Vagina (tissue), 2 donors: ENCODE measurements at regions not wholly inside any gene's neighbourhood (a gene's known extent, or its start where the extent isn't known, plus 50 kb on each side); places are given as distances from the start of the nearest gene placed in this dataset.

Source experiments
- DNase-seq, 2 donors: peaks; one replicate each; pipeline ENCODE4 v3.0.0-alpha.2; 2017; ENCODE audit errors: extremely low spot score in 2 of 2
- H3K27ac ChIP-seq: fragments of 200-600 bp; sonication (generic); one replicate; pipeline ENCODE4 v1.5.1; 2019
- H3K27me3 ChIP-seq: fragments of 200-600 bp; sonication (generic); one replicate; pipeline ENCODE4 v1.5.1; 2019
- H3K36me3 ChIP-seq, 2 donors: fragments of 200-600 bp; sonication (generic); one replicate each; pipeline ENCODE4 v1.5.1; 2017 to 2019
- H3K4me1 ChIP-seq: fragments of 200-600 bp; sonication (generic); one replicate; pipeline ENCODE4 v1.5.1; 2019
- H3K4me3 ChIP-seq, 2 donors: fragments of 200-600 bp; sonication (generic); 1 replicate in 1 of 2; 2 replicates in 1 of 2; pipeline ENCODE4 v1.5.1; 2016 to 2019
- H3K9me3 ChIP-seq: fragments of 200-600 bp; sonication (generic); one replicate; pipeline ENCODE4 v1.5.1; 2019
- CTCF ChIP-seq, 3 experiments: fragments of 450-650 bp in 2 of 3; fragments of 200-600 bp in 1 of 3; sonication (generic) in 1 of 3; IDR thresholded peaks; one replicate each; pipeline ENCODE4 v1.5.1; 2017 to 2019; ENCODE audit warnings: antibody characterized with exemption in 3 of 3, mild to moderate bottlenecking in 2 of 3, moderate library complexity in 2 of 3
- POLR2A ChIP-seq, 2 donors: fragments of 450-650 bp; IDR thresholded peaks; one replicate each; pipeline ENCODE4 v1.6.1; 2017; ENCODE audit warnings: antibody characterized with exemption in 2 of 2, mild to moderate bottlenecking in 2 of 2, moderate library complexity in 2 of 2
- POLR2AphosphoS5 ChIP-seq, 2 donors: sonication (generic); formaldehyde crosslinking; IDR thresholded peaks; one replicate each; pipeline ENCODE4 v1.9.0; 2017; ENCODE audit warnings: antibody characterized with exemption in 2 of 2, mild to moderate bottlenecking in 2 of 2, low read depth in 1 of 2; ENCODE audit not compliant: insufficient read depth in 1 of 2
- intact Hi-C: fragments of 100-400 bp; cut with DNase I; formaldehyde crosslinking; loops from one replicate; pipeline ENCODE4 v1.15.1; 2023

- Histone ChIP-seq H3K27ac (no peak overlapping the region), H3K27me3 (no peaks in the 10 kb centered on the region), H3K4me3 (no peak overlapping the region), H3K36me3 (no peaks in the 10 kb centered on the region), H3K9me3 (no peaks in the 10 kb centered on the region), H3K4me1 (no peaks in the 10 kb centered on the region)
- TF ChIP-seq POLR2A (IDR thresholded peaks at IDR 0.05), result no peak
- no peak for TF ChIP-seq POLR2AphosphoS5 (IDR thresholded peaks at IDR 0.05; ENCODE audit: insufficient read depth in 1 of 2, low read depth in 1 of 2)
- TF ChIP-seq CTCF (IDR thresholded peaks at IDR 0.05), result no peak
- DNase-seq, result peak; percentile 42 to 49
- intact Hi-C loops, result no loop called here
Observed at GRCh38 chr22:47564651-47565434, 802.4 kb downstream of the TBC1D22A start.

- Histone ChIP-seq H3K36me3 (no peaks in the 10 kb centered on the region), H3K4me3 (no peak overlapping the region), H3K27ac (no peak overlapping the region), H3K4me1 (no peaks in the 10 kb centered on the region), H3K9me3 (no peaks in the 10 kb centered on the region), H3K27me3 (no peaks in the 10 kb centered on the region)
- DNase-seq, result peak in 1 of 2 donors; percentile 81
- TF ChIP-seq POLR2A (IDR thresholded peaks at IDR 0.05) (no peak), POLR2AphosphoS5 (IDR thresholded peaks at IDR 0.05; ENCODE audit: insufficient read depth in 1 of 2, low read depth in 1 of 2) (no peak), CTCF (IDR thresholded peaks at IDR 0.05) (no peak)
- intact Hi-C loops, result no loop called here
Observed at GRCh38 chr22:47564158-47564450, 801.7 kb downstream of the TBC1D22A start.

GRCh38 chr22:47563406-47564157 is 801.1 kb downstream of the TBC1D22A start:
- Histone ChIP-seq H3K27ac (no peak overlapping the region), H3K4me3 (no peak overlapping the region), H3K27me3 (no peaks in the 10 kb centered on the region), H3K9me3 (no peaks in the 10 kb centered on the region), H3K36me3 (no peaks in the 10 kb centered on the region), H3K4me1 (no peaks in the 10 kb centered on the region)
- TF ChIP-seq POLR2A (IDR thresholded peaks at IDR 0.05) (no peak), CTCF (IDR thresholded peaks at IDR 0.05) (no peak), POLR2AphosphoS5 (IDR thresholded peaks at IDR 0.05; ENCODE audit: insufficient read depth in 1 of 2, low read depth in 1 of 2) (no peak)
- intact Hi-C loops, result no loop called here
- peak; percentile 44 to 85 for DNase-seq

- Histone ChIP-seq H3K36me3 (no peaks in the 10 kb centered on the region), H3K9me3 (no peaks in the 10 kb centered on the region), H3K27me3 (no peaks in the 10 kb centered on the region), H3K4me3 (no peak overlapping the region), H3K4me1 (no peaks in the 10 kb centered on the region), H3K27ac (no peak overlapping the region)
- no peak for TF ChIP-seq POLR2AphosphoS5 (IDR thresholded peaks at IDR 0.05; ENCODE audit: insufficient read depth in 1 of 2, low read depth in 1 of 2)
- no peak for TF ChIP-seq CTCF (IDR thresholded peaks at IDR 0.05)
- no peak for TF ChIP-seq POLR2A (IDR thresholded peaks at IDR 0.05)
- intact Hi-C loops, result no loop called here
- peak; percentile 58 to 61 for DNase-seq
Observed at GRCh38 chr22:47561766-47562165, 799.3 kb downstream of the TBC1D22A start.
